Hindlimb muscle (tissue), 1 donor: ENCODE measurements at regions not wholly inside any gene's neighbourhood (a gene's known extent, or its start where the extent isn't known, plus 50 kb on each side); places are given as distances from the start of the nearest gene placed in this dataset.
A peak's percentile ranks its signal among the peaks of the same experiment; 100 is the strongest.

Experiments used
- DNase-seq: peaks from one replicate; pipeline ENCODE4 v3.0.0-alpha.2; 2013

DNA sequence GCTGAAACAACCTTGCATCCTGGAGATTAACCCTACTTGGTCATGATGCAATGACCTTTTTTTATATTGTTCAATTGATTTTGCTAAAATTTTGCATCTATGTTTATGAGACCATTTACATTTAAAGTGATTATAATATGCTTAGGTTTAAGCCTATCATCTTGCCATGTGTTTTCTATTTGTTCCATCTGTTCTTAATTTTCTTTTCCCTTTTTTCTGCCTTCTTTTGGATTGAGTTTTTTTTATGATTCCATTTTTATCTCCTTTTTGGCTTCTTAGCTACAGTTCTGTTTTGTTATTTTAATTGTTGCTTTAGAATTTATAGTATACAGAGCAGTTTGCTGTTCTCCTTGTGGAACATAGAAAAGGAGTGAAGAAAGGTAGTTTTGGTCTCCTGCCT is 385.1 kb upstream of the USP24 start:
- no peak for DNase-seq

DNA sequence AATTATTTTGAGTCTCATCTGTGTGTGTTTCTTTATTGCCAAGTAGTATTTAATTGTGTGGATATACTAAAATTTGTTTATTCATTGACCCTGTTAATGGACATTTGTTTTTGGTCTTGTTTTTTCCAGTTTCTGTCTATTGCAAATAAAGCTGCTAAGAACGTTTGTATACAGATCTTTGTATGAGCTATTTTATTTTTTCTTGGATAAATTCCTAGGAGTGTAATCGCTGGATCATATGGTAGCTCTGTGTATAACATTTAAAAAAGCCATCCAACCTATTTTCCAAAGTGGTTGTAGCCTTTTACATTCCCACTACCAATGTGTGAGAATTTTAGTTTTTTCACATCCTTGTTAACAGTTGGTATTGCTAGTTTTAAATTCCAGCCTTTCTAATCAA is 382.7 kb upstream of the USP24 start:
- DNase-seq: no peak

DNA sequence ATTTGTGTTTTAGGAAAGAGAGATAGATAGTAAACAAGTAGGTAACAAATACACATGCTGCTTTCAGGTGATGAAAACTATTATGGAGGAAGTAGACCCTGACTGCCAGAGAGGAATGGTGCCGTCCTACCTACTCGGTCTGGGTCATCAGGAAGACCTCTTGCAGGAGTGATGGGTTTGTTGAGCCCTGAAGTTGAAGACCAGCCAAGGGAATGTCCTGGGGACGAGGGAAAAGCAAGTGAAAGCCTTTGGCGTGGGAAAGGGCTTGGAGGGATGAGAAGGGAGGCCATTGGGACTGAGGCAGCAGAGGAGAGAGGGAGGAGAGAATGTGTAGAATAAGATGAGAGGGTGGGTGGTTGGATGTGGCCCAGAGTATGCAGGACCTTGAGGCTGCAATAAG is 379.5 kb upstream of the USP24 start:
- no peak for DNase-seq

DNA sequence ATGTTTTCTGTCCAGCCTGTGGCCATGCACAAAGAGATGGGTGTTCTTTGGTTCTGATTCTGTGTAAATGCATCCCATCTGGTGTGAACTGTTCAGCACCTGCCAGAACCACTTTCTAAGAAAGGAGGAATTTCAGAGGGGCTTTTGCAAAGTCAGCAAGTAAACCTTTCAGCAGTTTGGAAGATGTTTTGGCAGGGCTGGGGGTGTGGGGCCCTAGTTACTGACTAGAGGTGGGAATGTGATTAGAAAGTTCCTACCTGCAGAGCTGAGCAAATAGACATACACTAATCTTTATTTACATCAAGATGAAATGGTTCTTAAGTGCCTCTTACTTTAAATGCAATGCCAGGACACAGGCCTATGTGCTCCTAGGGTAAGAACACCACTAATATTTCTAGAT is 378.1 kb upstream of the USP24 start:
- DNase-seq: no peak

DNA sequence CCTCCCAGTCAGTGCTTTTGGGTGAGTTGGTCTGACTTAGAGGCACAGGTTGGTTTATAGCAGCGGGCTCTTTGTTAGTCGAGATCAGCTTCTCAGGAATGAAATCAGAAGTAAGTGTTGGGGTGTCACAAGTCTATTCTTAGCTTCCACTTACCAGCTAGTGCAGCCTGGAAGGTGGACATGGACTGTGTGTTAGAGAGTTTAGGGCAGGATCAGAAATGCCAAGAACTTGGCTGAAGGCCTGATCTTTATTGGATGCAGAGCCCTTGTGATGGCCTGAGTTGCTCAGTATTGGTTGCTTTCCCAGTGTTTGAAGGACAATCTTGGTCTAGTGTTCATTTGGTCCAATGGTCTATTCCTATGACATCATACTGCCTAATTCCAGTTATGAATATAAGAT is 377.0 kb upstream of the USP24 start:
- no peak for DNase-seq

DNA sequence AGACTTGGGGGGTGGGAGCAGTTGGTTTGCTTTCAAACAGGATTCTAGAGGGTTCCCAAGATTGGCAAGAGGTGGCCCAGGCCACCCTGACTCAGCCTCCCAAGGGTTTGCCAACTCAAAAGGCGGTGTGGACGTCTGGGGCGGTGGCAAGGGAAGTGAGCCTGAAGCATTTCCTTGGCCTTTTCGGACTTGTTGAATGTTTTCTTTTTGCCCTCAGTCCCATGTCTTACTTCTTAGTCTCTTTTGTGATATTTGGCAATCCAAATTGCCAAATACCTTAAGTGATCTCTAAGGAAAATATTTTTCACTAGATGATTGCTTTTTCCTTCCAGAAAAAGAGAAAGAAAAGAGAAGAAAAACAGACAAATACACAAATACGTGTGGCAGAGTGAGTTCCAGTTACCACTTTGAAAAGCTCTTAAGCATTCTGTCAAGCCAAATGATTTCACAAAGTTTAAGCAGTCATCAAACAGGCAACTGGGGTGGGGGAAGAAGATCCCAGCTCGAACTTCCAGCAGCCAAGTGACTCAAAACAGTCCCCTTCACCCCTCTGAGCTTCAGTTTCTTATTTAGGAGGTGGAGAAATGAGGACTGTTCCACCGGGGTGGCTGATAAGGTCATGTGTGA is 374.6 kb upstream of the USP24 start:
- DNase-seq: no peak

DNA sequence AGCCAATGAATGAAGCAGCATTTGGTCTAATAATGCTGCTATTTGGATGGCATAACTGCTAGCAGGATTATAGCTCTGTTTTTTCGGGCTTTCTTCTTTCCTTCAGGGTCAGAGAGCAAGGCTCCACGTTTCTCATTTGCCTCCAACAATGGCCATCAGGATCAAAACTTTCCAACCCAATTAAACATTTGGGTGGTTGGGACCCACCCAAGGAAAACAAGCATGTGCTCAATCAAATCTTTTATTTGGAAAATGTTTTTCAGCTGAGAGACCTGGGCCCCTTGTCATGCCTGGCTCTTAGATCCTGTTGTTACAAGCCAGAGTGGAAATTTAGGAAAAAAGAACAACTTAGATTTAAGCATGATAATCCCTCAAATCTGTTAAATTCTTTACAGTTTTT is 373.1 kb upstream of the USP24 start:
- no peak for DNase-seq

DNA sequence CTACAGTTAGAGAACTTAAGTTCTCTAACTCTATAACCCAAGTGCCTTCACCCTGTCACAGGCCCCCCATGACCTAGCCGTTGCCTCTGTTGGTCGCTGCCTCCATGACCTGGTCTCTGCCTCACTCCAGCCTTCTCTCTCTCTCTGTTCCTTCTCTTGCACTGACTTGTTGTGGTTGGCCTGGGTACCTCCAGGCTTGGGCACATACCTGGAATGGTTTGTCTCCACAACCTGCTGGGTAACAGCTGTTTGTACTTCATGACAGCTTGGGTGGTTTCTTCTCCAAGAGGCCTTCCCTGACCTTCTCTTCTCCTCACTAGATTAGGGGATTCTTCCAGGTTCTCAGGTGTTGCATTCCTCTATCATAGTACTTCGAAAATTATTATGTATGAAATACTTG is 371.6 kb upstream of the USP24 start:
- no peak for DNase-seq

DNA sequence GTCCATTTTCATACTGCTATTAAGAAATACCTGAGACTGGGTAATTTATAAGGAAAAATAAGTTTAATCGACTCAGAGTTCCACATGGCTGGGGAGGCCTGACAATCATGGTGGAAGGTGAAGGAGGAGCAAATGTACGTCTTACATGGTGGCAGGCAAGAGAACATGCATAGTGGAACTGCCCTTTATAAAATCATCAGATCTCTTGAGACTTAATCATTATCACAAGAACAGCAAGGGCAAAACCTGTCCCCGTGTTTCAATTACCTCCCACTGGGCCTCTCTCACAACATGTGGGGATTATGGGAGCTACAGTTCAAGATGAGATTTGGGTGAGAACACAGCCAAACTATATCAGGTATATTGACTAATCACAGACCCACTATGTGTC is 370.2 kb upstream of the USP24 start:
- DNase-seq: no peak

DNA sequence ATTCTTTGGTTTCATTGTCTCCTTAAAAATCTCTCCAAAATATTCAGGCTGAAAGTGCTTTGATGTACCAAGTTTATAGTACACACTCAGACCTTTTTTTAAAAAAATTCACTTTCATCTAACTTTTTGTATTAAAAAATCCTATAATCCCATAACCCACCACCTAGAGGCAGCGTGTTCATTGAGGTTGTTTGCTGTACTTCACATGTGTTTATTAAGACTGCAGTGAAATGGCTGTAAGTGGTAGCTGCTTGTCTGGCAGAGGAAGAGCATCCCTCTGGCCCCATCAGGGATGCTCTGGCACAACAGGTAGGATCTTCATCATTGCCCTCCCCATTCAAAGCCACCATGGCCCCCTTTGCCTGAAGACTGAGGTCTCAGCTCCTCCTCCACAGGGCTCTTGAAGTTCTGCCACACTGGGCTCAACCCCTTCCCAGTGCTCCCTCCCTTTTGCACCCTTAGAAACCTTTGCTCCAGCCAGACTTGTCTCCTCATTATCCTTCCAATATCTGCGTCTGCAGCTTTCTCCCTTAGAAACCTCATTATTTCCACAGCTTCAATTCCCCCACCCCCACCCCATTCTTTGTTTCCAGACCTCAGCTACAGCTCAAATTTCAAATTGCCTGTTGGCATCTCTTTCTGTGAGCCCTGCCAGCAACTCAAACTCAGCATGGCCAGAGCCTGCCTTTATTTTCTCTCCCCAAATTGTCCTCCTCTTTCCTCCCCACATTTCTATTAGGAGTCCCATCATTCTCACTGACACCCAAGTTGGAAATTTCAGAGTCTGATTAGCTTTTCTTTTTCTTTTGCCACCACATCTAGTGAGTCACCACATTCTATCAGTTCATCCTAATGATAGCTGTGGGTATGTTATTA is 369.6 kb upstream of the USP24 start:
- DNase-seq: peak; percentile 80

DNA sequence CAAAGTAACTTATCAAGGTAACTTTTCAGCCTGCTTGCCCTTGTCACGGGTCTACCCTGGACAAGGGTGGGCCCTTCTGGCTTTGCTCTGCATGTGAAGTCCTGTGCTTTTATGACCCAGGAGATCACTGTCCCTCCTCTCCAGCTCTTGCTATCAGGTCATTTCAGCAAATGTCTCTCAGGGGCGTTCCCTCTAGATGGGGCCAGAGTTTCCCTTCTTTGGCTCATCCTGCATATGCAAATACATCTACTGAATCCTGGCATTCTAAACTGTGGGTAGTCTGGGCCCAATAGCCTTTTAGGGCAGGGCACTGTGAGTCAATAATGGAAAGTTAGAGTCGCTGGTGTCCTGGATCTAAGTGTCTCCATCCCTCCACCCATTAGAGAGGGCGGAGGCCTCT is 366.9 kb upstream of the USP24 start:
- no peak for DNase-seq

DNA sequence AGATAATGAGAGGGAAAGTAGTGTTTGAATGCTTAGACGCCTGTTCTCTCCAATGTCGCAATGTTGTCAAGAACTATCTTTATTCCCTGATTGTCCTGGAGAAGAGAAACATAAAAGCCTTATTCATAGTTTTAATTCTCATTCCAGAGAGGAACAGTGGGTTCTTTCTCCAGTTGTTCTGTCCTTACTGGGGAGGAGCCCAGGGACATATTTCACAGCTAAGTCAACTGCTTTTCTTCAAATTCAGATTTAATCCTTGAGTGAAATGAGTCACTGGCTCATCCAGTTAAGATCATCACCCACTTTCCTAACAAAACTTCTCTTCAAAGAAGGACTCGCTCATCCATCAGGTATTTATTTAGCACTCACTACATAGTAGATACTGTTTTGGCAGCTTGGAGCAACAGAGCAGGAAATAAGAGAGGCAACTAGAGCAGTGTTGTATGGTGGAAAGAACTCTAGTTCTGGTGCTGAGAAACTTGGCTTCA is 365.7 kb upstream of the USP24 start:
- no peak for DNase-seq

DNA sequence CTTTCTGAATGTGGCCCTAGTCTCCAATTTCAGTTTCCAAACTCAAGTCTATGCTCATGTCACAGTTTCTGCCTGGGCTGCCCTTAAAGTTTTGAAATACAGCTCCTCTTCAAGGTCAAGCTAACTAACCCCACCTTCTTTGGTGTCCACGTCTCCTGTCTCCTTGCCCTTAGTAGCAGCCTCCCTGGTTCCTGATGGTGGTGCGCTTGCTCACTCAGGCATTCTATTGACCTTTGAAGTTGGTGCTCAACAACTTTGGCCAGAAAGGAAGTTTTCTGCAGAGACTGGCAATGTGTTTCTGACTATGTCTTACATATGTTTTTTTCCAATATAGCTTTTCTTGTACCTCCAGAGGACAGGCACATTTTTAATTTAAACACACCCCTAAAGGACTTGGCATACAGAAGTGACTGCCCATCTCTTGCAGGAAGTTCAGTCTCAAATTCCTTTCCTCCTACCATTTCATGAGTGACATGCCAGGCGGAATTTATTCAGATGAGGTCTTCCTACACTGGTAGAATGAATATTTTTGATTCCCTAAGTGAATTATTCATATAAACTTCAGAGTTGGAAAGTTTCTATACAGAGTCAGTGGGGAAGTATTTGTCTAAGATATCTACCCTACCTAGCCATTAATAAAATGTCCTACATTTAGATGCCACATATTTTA is 364.3 kb upstream of the USP24 start:
- no peak for DNase-seq

DNA sequence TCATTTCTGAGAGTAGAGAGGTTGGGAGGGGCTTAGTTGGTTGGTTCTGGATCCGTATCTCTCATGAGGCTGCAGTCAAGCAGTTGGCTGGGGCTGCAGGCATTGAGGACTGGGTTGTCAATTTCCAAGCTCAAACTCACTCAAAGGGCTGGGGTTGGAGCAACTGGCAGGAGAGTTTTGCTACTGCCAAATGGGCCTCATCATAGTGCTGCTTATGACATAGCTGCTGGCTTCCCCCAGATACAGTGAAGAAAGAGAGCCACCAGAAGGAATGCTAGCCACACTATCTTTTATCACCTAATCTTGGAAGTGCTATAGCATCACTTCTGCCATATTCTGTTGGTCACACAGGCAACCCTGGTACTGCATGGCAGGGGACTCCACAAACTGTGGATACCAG is 363.5 kb upstream of the USP24 start:
- no peak for DNase-seq

DNA sequence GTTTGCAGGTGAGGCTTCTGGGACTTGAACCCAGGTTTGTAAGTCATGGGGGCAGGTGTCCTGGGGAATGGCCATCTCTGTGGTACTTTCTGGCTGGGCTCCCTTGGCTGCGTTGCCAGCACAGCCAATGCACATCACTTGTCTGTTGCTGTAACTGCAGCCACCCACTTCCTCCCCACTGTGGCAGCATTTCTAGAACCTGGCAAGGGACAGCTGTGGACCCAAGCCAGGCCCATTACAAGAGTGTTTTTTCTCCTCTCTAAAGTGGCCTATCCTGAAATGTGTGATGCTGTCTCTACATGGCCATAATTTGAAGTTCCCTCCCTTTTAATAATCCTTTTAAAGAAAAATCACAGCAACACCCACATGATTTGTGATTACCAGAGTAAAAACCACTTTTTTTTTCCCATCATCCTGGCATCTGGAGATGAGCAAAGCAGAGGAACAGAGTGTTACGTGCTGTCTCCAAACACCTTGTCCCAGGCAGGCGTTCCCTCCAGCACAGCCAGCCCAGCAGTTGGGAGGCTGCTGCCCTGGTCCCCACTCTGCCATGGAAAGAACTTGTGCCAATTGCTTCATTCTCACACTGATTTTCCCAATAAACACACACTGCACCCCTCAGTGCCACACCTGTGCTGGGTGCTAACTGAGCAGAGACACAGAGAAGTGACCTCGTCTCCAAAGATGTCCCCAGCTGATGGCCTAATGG is 360.6 kb upstream of the USP24 start:
- DNase-seq: no peak

DNA sequence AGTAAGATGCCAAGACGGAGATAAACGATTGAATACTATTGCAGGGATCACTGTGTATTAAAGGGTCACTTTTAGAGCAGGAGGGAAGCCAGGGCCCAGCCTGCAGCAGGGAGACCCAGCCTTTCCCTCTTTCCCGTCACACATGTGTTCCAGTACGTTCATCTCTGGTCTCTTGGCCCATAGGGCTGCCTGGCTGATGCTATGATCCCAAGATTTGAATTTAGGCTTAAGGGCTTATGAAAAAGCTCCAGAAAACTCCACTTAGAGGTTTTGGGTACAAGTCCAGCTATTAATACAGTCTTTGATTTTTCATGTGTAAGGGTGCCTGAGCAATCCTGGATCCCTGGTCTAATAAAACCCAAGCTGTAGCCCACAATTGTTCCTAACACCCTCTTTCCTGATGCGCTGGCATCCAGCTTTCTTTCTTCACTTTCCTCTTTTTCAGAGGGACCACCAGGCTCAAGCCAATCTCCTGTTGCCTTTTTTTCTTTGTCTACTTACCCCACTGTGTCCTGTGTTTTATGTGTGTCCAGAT is 359.6 kb upstream of the USP24 start:
- no peak for DNase-seq

DNA sequence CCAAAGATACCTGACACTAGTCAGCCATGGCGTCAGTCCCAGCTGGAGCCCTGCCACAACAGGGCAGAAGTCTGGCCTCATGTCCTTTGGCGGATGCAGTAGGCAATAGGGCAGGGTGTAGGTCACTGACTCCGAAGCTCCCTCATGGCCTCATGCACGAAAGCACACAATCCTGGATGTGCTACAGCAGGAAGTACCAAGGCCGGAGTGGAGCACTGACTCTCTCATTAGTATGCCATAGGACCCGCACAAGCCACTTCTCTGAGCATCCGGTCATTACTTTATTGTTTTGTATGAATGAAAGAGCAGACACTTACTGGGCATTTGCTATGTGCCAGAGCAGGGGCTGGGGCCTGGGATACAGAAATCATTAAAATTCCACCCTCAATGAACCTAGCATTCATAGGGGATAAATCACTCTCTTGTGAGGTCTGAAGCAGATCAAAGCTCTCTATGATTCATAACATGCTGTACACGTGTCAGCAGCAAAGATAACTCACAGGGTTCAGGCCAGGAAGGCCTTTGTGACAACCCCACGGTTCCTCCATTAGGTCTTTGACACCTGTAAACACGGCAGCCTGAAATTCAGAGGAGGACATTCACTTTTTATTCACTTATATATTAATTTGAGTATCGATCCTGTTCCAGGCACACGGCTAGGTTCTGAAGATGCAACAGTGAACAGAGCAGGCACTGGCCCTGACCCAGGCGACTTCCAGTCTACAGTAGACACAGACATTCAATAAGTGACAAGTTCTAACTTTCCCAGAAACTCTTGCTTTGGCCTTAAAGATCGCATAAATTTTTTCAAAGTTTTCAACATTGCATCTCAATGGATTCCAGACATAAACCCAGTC is 357.9 kb upstream of the USP24 start:
- DNase-seq: no peak

DNA sequence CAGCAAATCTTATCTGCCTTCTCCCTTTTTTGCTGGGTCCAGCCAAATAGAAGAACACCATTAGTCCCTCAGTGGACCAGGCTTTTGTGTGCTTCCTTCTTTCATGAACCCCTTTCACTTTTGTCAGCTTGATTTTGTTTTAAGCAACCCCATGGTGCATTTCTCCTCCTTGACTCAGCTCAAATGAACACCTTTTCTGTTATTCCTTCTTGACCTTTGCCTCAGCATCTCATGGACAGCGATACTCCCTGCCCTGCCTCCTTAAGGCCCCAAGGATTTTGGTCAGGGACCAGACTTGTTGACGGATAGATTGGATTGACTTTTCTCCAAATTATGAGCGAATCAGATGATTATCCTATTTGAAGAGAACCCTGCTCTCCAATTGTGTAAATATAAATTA is 356.6 kb upstream of the USP24 start:
- no peak for DNase-seq

DNA sequence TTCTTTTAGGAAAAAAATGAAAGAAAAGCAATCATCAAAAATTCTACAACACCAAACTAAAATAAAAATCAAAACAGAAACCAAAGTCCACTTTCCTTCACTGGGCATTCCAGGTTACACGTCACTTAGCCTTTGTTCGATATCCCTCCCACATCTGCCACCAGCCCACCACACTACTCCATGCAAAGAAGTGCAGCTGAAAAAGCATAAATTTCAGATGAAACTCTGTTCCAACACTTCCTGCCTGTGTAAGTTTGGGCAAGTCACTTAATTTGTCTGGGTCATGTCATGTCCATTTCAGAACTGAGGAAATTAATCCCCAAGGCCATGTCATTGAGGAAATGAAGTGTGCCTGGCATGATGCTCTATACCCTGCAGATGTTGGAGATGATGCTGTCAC is 354.3 kb upstream of the USP24 start:
- no peak for DNase-seq

DNA sequence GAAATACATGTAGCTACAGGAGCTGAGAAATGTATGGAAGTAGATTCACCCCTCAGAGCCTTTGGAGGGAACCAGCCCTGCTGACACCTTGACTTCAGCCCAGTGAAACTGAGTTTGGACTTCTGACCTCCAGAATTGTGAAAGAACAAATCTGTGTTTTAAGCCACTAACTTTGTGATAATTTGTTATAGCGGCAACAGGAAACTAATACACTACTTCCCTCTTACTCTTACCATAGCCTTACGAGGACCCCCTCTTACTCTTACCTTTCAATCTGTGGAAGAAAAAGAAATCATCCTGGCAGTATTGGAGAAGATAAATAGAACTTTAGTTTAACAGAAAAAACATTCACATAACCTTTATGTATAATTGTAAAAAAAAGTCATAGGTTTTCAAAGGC is 353.6 kb upstream of the USP24 start:
- DNase-seq: no peak

DNA sequence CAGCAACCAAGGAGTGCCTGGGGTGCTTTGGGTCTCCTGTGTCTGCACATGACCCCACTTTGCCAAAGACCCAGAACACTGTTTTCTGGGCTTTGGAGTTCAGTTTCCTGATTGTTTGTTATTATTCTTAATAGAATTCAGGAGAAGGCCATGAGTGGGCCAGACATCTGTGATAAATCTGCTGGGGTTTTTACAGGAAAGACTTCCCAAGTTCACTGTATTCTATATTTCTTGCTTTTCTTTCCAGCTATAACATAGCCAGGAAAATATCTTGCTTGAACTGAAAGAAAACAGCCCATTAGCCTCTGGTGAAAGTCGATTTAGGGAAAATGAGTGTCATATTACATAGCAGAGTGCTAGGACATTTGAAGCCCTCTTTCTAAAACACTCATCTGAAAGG is 345.1 kb upstream of the USP24 start:
- peak; percentile 72 for DNase-seq

DNA sequence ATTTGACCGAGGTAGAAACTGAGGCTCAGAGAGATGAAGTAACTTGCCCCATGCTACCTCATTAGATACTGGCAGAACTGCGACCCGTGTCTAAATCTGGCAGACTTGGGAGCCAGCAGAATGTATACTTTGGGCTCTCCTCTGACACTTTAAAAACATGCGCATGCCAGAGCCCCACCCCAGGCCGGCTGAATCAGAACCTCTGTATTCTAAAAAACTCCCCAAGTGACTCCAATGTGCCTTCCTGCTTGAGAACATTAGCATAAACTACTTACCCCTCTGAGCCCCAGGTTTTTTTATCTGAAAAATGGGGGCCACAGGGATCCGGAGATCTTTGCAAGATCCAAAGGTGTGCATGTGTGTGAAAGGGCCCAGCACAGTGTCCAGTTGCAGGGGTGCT is 344.7 kb upstream of the USP24 start:
- DNase-seq: no peak
